HG03575 (cell line): ENCODE measurements at regions not wholly inside any gene's neighbourhood (a gene's known extent, or its start where the extent isn't known, plus 50 kb on each side); places are given as distances from the start of the nearest gene placed in this dataset.
"Not testable (repeated sequence)": the region's sequence is repeated elsewhere in the genome, so short reads cannot be mapped to it uniquely, and the experiment has no call there.

Experiments
- ATAC-seq: cut with Tn5 transposase; IDR thresholded peaks from one replicate; pipeline ENCODE4 v1.9.1; 2021; ENCODE audit not compliant: unreplicated experiment, insufficient number of reproducible peaks, low FRiP score; ENCODE audit errors: extremely low read depth

DNA sequence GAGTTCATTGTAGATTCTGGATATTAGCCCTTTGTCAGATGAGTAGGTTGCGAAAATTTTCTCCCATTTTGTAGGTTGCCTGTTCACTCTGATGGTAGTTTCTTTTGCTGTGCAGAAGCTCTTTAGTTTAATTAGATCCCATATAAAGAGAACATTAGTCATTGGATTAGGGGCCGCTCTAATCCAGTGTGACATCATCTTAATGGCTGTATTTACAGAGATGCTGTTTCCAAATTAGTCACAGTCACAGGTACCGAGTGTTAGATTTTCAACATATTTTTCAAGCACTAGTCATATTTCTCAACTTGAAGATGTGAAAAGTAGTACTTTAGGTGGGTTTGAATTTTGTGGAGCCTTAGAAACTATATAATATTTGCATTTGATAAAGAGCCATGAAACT is 319.4 kb upstream of the CNTN6 start:
- not testable (repeated sequence) for ATAC-seq

DNA sequence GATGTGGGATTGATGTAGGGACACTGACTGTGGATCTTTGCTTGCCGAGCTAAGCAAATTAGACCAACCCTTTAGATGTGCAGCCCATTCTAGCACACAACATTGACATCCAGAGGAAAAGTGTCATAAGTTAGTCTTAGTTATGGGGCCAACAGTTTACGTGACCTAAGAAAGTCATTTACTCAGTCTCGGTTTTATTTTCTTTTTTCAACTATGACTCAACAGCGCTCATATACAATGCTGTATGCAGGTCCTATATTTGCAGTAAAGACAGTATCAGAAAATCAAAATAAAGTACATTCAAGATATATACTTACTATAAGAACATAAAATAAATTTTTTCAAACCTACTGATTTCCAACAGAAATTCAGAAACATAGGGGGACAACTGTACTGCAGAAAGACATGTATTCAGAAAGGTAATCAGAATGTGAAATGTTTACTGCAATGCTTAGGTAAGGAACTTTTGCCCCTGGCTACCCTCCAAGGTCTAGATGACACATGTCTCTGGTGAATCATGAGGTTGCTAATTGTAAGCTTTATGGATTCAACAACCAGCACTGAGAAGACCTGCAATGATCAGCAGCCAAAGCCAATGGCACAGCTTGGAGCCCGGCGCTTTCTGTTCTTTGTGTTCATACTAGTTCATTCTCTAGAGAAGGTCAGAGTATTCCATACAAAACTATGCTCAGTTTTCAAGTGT is 317.5 kb upstream of the CNTN6 start:
- no peak for ATAC-seq

DNA sequence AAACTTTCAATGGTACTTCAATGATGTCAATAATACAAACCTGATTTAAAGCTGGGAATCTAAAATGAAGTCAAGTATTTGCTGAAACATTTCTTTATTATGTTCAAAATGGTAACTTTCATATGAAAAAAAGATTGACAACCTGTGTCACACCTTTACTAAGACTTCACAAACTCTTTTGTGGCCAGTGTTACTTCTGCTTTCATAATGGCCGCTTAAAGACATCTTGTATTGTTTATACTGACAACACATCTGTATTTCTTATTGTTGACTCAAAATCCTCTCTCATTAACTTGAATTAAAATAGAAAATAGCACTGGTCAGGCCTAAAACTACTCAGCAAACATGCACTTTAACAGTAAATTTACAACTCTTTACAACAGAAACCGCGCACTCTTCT is 312.3 kb upstream of the CNTN6 start:
- ATAC-seq = no peak

DNA sequence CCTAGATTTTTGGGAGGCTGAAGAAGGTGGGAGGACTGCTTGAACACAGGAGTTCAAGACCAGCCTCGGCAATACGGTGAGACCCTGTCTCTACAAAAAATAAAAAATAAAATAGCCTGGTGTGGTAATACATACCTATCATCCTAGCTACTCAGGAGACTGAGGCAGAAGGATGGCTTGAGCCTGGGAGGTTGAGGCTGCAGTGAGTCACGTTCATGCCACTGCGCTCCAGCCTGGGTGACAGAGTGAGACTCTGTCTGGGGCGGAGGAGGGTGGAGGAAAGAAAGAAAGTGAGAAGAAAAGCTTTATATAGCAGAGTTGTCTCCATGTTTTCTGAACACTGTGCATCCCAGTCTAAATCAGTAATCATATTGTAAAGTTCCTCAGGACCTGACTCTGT is 301.4 kb upstream of the CNTN6 start:
- no peak for ATAC-seq

DNA sequence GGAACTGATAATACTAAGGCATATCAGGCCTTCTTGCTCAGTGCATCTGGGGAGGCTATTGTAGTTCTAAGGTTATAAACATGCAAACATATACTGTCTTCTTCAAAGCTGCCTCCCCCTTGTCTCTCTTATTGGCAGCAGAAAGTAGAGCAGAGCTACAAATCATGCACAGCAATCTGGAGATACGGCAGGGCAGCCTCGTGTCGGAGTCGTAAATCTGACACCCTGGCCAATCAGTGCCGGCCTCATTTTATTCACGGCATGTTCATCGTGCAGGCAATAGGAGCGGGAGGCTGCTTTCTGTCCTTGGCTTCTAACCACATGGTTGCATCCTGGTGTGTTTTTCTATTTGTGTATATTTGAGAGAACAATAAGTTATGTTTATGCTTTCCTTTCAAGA is 300.2 kb upstream of the CNTN6 start:
- no peak for ATAC-seq

DNA sequence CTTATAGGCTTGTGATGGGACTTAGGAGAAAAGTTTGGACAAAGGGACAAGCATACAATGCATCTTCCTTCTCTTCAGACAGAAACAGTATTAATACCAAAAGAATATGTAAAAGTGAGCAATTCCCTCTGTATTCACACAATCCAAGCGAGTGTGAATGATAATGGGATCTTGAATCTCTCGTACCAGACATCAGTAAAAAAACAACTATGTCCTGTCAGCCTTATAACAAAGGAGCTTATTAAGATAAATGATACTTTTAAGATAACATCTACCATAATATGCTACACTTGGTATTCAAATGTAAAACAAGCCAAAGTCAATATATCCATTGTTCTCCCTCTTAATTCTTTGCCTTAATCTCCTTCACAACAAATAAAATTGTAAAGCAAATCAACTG is 288.6 kb upstream of the CNTN6 start:
- no peak for ATAC-seq

DNA sequence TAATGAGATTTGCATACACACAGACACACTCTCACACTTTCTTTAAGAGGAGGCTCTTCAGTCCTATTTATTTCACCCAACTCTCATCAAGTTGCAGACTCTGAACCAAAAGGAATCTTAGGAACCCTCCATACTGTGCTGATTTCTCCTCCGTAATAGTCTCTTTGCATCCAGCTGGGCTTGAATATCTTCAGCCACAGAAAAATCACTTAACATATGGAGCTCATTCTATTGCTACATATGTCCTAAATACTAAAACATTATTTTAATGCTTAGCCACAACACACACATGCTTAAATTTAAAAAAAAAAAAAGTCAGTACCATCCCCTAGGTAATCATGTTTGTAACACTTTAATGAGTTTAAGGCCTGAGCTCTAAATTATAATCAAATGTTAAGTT is 287.5 kb upstream of the CNTN6 start:
- no peak for ATAC-seq

DNA sequence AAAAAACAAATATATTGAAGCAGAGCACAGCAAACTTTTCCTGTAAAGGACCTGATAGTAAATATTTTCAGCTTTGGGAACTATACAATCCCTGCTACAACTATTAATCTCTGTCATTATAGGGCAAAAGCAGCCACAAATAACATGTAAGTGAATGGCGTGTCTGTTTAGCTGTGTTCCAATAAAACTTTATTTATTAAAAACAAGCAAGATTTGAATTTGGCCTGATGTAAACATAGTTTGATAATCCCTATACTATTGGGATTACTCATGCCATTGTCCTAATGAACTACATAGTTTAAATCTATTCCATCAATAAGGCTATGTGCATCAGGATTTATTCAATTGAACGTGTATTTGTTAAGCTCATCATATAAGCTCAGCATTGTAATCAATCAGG is 286.8 kb upstream of the CNTN6 start:
- ATAC-seq = no peak

DNA sequence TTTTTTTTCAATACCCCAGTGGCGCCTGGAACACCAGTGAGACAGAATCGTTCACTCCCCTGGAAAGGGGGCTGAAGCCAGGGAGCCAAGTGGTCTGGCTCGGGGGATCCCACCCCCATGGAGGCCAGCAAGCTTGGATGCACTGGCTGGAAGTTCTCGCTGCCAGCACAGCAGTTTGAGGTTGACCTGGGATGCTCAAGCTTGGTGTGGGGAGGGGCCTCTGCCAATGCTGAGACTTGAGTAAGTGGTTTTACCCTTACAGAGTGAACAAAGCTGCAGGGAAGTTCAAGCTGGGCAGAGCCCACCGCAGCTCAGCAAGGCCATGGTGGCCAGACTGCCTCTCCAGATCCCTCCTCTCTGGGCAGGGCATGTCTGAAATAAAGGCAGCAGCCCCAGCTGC is 276.2 kb upstream of the CNTN6 start:
- ATAC-seq = no peak

DNA sequence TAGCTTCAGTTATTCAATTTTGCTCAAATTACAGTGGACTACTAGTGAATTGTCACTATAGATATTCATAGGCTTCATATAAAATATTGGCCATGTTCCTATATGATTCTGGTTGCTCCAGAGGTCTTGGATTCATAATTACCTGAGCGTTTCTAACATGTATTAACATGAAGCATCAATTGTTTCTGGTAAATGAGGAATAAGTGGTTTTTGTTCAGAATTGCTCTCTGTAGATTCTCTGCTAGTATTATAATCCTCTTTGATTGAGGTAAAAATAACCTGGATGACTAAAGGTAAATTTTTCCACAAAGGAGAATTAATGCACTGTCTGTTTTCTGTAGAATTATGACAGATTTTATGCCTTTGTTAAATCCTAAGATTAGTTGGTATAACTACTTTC is 258.1 kb upstream of the CNTN6 start:
- no peak for ATAC-seq

DNA sequence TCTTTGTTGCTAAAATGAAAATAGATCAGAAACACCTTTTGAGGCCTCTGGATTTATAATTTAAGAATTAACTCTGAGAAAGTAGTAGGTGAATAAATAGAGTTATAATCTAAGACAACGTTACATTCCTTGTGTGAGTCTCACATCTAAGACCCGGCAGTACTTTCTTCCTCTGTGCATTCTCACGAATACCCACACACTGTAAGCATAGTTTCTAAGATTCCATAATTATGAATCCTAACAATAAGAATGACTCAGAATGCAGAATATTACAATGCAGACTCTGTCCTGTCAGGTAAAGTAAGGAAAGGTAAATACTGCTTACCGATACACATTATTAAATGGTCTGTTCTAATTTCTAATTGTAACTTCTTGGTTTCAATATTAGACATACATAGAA is 257.7 kb upstream of the CNTN6 start:
- ATAC-seq = no peak

DNA sequence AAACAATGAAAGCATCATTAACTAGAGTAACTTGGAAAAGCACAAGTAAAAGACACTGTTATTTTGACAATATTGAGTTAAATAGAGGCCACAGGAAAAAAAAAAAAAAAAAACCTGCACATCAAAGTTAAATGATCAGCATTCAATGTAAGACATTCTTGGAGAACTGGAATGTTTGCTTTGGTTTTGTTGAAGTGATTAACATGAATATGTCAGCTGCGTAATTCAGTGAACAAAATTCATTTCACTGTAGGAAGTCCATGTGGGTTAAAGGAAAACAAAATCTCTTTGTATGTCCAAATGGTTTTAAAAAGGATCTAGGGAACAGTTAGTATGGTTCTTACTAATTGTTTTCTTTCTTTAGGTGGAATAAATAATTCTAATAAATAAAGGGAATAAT is 252.8 kb upstream of the CNTN6 start:
- no peak for ATAC-seq

DNA sequence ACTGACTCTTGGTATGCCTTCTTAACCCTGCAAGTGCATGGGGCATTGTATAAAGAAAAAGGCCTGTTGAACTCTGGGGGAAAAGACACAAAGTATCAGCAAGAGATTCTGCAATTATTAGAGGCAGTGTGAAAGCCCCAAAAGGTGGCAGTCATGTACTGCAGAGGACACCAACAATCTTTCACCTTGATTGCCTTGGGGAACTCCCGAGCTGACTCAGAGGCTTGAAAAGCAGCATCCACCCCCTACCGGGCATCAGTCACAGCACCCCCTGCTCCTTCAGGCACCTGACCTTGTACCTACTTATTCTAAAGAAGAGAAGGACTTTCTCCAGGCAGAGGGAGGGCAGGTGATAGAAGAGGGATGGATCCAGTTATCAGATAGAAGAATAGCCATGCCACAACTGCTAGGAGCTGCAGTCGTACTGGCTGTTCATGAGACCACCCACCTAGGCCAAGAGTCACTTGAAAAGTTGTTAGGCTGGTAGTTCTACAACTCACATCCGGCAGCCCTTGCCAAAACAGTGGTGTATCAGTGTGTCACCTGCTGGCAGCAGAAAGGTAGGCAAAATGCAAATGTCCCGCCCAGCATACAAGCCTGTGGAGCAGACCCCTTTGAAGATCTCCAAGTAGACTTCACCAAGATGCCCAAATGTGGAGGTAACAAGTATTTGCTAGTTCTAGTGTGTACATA is 241.6 kb upstream of the CNTN6 start:
- ATAC-seq = no peak

DNA sequence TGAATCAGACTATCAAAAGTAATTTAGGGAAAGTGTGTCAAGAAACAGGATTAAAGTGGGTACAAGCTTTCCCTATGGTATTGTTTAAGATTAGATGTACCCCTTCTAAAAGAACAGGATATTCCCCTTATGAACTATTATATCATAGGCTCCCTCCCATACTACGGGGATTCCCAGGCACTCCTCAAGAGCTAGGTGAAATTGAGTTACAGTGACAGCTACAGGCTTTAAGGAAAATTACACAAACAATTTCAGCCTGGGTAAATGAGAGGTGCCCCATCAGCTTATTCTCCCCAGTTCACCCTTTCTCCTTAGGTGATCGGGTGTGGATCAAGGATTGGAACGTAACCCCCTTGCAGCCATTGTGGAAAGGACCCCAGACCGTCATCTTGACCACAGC is 240.8 kb upstream of the CNTN6 start:
- ATAC-seq = no peak

DNA sequence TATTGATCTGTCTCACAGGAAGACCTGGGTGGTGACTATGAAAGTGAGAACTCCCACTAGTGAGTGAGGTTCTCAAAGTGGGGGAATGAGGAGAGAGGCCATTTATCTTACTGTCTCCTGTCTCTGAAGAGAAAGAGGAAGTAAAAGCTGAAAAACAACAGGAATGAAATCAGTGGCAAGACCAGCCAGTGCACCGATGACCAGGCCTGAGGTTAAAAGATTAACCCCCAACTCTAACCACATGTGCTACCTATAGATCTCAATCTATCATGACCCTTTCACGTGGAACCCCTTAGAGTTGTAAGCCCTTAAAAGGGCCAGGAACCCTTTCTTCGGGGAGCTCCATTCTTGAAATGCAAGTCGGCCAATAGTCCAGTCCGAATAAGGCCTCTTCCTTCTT is 239.3 kb upstream of the CNTN6 start:
- no peak for ATAC-seq

DNA sequence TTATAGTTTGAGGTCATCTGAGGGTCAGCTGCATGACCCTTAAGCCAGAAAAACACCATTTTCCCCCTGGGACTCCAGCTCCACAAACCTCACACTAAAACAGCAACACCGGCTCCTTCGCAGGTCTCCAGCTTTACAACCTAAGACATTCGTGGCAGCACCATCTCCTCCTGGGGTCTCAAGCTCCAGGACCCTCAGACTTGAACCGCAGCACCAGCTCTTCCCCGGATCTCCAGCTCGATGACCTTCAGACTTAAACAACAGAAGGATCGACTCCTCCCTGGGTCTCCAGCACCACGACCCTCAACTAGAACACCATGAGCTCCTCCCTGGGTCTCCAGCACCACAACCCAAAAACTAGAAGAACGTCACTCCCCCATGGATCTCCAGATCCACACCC is 233.7 kb upstream of the CNTN6 start:
- no peak for ATAC-seq

DNA sequence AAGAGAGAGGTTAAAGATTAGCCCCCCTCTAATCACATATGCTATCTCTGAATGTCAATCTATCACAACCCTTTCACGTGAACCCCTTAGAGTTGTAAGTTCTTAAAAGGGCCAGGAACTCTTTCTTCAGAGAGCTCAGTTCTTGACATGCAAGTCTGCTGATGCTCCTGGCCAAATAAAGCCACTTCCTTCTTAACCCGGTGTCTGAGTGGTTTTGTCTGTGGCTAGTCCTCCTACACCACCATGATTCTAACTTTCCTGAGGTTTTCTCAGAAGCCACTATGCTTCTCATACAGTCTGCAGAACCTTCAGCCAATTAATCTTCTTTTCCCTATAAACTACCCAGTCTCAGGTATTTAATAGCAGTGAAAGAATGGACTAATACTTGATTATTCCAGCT is 231.1 kb upstream of the CNTN6 start:
- no peak for ATAC-seq

DNA sequence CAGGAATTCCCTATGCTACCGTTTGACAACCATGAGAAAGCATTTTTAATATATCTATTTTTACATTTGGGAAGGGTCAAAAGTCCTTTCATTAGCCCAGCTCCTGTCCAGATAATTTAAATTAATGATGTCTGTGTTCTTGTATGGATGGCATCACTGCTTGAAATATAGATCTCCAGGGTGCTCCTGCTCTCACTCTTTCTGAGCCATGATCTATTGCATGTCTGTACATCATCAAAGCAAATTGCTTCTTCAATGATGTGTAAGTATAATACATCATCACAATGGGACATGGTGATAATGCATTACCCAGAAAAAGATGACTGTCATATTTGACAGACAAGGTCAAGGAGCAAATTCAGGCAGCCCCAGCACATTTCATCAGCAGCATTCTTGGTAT is 223.6 kb upstream of the CNTN6 start:
- no peak for ATAC-seq

DNA sequence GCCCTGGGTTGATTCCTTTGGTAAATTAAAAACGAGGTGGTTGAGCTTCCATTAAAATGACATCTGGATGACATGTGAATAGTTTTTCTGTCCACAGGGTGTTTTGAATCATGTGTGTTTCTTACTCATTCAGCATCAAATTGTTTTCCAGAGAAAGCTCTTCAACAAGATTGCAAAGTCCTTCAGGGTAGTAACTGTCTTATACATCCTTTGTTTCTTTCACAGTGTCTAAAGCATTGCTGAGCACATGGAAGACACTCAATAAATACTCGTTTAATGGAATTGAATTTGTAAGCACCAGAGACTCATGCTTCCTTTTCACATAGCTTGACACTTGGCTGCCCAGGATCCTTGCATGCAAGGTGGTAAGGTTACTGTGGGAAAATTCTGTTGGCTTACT is 223.1 kb upstream of the CNTN6 start:
- ATAC-seq = no peak

DNA sequence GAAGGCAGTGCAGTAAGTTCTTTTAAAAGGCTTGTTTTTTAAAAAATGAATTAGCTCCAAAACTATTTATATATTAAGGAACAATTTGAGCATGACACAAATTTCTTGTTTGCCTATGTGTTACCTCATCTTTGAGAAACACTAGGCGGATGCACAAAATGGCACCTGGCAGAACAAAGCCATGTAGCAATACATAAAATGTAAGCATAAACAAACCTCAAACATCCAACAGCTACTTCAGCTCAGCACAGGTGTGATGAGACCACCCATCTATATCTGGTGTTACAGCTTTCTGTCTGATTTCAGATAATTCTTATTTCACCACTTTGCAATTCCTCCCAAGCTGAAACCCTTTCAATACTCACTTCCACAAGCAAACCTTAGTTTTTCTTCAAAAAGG is 221.2 kb upstream of the CNTN6 start:
- ATAC-seq = no peak

DNA sequence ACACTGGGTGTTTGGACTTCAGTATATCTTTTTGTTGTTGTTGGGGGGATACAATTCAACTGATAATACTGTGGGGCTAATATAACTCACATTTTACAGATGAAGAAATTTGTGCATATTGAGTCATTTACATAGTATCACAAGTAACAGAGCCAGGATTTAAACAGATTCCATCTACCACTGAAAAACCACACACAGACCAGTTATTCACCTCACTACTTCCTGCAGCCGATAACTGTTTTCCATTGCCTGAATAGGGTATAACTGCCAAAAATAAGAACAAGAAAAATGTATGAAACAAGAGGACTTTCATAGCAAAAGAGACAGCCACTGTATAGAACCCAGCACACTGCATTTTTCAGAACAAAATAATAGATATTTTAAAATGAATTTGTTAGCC is 215.8 kb upstream of the CNTN6 start:
- no peak for ATAC-seq
